Neural cell (in vitro differentiated cells): ENCODE measurements at regions not wholly inside any gene's neighbourhood (a gene's known extent, or its start where the extent isn't known, plus 50 kb on each side); places are given as distances from the start of the nearest gene placed in this dataset.

Source experiments
- H2AFZ ChIP-seq: fragments of 200-600, 300-800 bp; sonication (generic), shearing (Covaris generic); 2 replicates; pipeline ENCODE4 v1.6.0; 2014; ENCODE audit warnings: low read depth, mild to moderate bottlenecking, antibody characterized with exemption, low read length, moderate library complexity
- H3F3A ChIP-seq: fragments of 200-600 bp; shearing (Covaris generic); 2 replicates; pipeline ENCODE4 v1.6.1; 2016; ENCODE audit warnings: mild to moderate bottlenecking, moderate library complexity, mixed read lengths, antibody characterized with exemption, low read length; ENCODE audit not compliant: insufficient read depth, poor library complexity, severe bottlenecking
- H3K27ac ChIP-seq: fragments of 200-600, 300-800 bp; sonication (generic), shearing (Covaris generic); 2 replicates; pipeline ENCODE4 v1.5.1; 2014; ENCODE audit warnings: mild to moderate bottlenecking, low read length, moderate library complexity
- H3K27me3 ChIP-seq: fragments of 300-800, 200-600 bp; sonication (generic), shearing (Covaris generic); 2 replicates; pipeline ENCODE4 v1.6.0; 2014; ENCODE audit warnings: mild to moderate bottlenecking, low read depth, low read length, moderate library complexity; ENCODE audit not compliant: insufficient read depth
- H3K36me3 ChIP-seq: fragments of 300-800, 200-600 bp; sonication (generic), shearing (Covaris generic); 2 replicates; pipeline ENCODE4 v1.5.1; 2014; ENCODE audit warnings: mild to moderate bottlenecking, antibody characterized with exemption, low read length, moderate library complexity; ENCODE audit not compliant: insufficient read depth
- H3K4me2 ChIP-seq: fragments of 300-800, 200-600 bp; sonication (generic), shearing (Covaris generic); 2 replicates; pipeline ENCODE4 v1.6.0; 2014; ENCODE audit warnings: mild to moderate bottlenecking, low read length
- H3K4me3 ChIP-seq: fragments of 300-800, 200-600 bp; sonication (generic), shearing (Covaris generic); 2 replicates; pipeline ENCODE4 v1.5.1; 2014; ENCODE audit warnings: mild to moderate bottlenecking, low read length, moderate library complexity
- H3K79me2 ChIP-seq: fragments of 200-600 bp; shearing (Covaris generic); replicated peaks from 2 replicates; pipeline ENCODE4 v1.6.0; 2014; ENCODE audit warnings: mild to moderate bottlenecking, low read length, moderate library complexity; ENCODE audit not compliant: insufficient read depth
- H3K9ac ChIP-seq: fragments of 300-800, 200-600 bp; sonication (generic), shearing (Covaris generic); 2 replicates; pipeline ENCODE4 v1.6.1; 2016; ENCODE audit warnings: mild to moderate bottlenecking, low read length, mixed read lengths
- H3K9me2 ChIP-seq: fragments of 200-600 bp; shearing (Covaris generic); 2 replicates; pipeline ENCODE4 v1.6.1; 2016; ENCODE audit warnings: mild to moderate bottlenecking, low read length, mixed read lengths; ENCODE audit not compliant: insufficient read depth
- H3K9me3 ChIP-seq: fragments of 200-600, 300-800 bp; sonication (generic), shearing (Covaris generic); 2 replicates; pipeline ENCODE4 v1.6.1; 2016; ENCODE audit warnings: mild to moderate bottlenecking, mixed run types, low read length, moderate library complexity, mixed read lengths
- H4K20me1 ChIP-seq: fragments of 200-600 bp; shearing (Covaris generic); 2 replicates; pipeline ENCODE4 v1.6.1; 2016; ENCODE audit warnings: mild to moderate bottlenecking, mixed run types; ENCODE audit not compliant: insufficient read depth
- EP300 ChIP-seq: fragments of 450-650 bp; conservative IDR thresholded peaks from 2 replicates; pipeline ENCODE4 v1.6.1; 2014; ENCODE audit warnings: antibody characterized with exemption, mild to moderate bottlenecking, moderate library complexity; ENCODE audit not compliant: poor library complexity, severe bottlenecking
- EZH2 ChIP-seq: fragments of 200-600, 300-800 bp; shearing (Covaris generic), sonication (generic); IDR thresholded peaks from 2 replicates; pipeline ENCODE4 v1.6.1; 2014; ENCODE audit warnings: antibody characterized with exemption, low read length, borderline replicate concordance, mild to moderate bottlenecking; ENCODE audit not compliant: insufficient read depth, poor library complexity, severe bottlenecking
- MXI1 ChIP-seq: fragments of 450-650 bp; conservative IDR thresholded peaks from 2 replicates; pipeline ENCODE4 v1.6.1; 2014; ENCODE audit warnings: antibody characterized with exemption, mild to moderate bottlenecking; ENCODE audit not compliant: poor library complexity, severe bottlenecking
- POLR2AphosphoS5 ChIP-seq: IDR thresholded peaks from 2 replicates; pipeline ENCODE4 v1.6.1; 2012
- RAD21 ChIP-seq: fragments of 450-650 bp; conservative IDR thresholded peaks from 2 replicates; pipeline ENCODE4 v1.6.1; 2014; ENCODE audit warnings: antibody characterized with exemption, mild to moderate bottlenecking, moderate library complexity
- REST ChIP-seq: IDR thresholded peaks from 2 replicates; pipeline ENCODE4 v1.6.1; 2012; ENCODE audit warnings: borderline replicate concordance
- SMC3 ChIP-seq: fragments of 450-650 bp; conservative IDR thresholded peaks from 2 replicates; pipeline ENCODE4 v1.6.1; 2014; ENCODE audit warnings: antibody characterized with exemption, mild to moderate bottlenecking, moderate library complexity; ENCODE audit not compliant: poor library complexity
- TAF1 ChIP-seq: IDR thresholded peaks from 2 replicates; pipeline ENCODE4 v1.6.1; 2012; ENCODE audit warnings: low read depth
- TF ChIP-seq, protein P1 (sequence below): fragments of 450-650 bp; IDR thresholded peaks from 2 replicates; pipeline ENCODE4 v1.5.1; 2014; ENCODE audit warnings: antibody characterized with exemption, mild to moderate bottlenecking, moderate library complexity; ENCODE audit not compliant: poor library complexity, severe bottlenecking

GRCh38 chr13:90142251-90142650 is 1205.2 kb upstream of the MIR17HG start:
- no peaks in the 10 kb centered on the region for H4K20me1 ChIP-seq
- no peak for TF ChIP-seq REST
- TF ChIP-seq, protein P1, sequence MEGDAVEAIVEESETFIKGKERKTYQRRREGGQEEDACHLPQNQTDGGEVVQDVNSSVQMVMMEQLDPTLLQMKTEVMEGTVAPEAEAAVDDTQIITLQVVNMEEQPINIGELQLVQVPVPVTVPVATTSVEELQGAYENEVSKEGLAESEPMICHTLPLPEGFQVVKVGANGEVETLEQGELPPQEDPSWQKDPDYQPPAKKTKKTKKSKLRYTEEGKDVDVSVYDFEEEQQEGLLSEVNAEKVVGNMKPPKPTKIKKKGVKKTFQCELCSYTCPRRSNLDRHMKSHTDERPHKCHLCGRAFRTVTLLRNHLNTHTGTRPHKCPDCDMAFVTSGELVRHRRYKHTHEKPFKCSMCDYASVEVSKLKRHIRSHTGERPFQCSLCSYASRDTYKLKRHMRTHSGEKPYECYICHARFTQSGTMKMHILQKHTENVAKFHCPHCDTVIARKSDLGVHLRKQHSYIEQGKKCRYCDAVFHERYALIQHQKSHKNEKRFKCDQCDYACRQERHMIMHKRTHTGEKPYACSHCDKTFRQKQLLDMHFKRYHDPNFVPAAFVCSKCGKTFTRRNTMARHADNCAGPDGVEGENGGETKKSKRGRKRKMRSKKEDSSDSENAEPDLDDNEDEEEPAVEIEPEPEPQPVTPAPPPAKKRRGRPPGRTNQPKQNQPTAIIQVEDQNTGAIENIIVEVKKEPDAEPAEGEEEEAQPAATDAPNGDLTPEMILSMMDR: no peak
- no peak for TF ChIP-seq POLR2AphosphoS5
- TF ChIP-seq SMC3: no peak
- no peak for TF ChIP-seq TAF1
- TF ChIP-seq RAD21: no peak
- no peaks in the 10 kb centered on the region for H3K27me3 ChIP-seq
- no peaks in the 10 kb centered on the region for H3K9me2 ChIP-seq
- no peaks in the 10 kb centered on the region for H3K9me3 ChIP-seq
- H3K79me2 ChIP-seq: no peaks in the 10 kb centered on the region
- H2AFZ ChIP-seq: no peak overlapping the region
- no peak overlapping the region for H3K27ac ChIP-seq
- no peak overlapping the region for H3K4me3 ChIP-seq
- H3F3A ChIP-seq: no peaks in the 10 kb centered on the region
- H3K36me3 ChIP-seq: no peaks in the 10 kb centered on the region
- no peak overlapping the region for H3K9ac ChIP-seq
- no peak overlapping the region for H3K4me2 ChIP-seq

- no peaks in the 10 kb centered on the region for H3F3A ChIP-seq
- H2AFZ ChIP-seq: no peak overlapping the region
- no peak overlapping the region for H3K27ac ChIP-seq
- H3K9me2 ChIP-seq: no peaks in the 10 kb centered on the region
- no peaks in the 10 kb centered on the region for H3K9me3 ChIP-seq
- no peaks in the 10 kb centered on the region for H3K36me3 ChIP-seq
- no peaks in the 10 kb centered on the region for H4K20me1 ChIP-seq
- no peak overlapping the region for H3K9ac ChIP-seq
- H3K27me3 ChIP-seq: no peaks in the 10 kb centered on the region
- H3K4me2 ChIP-seq: no peak overlapping the region
- no peak overlapping the region for H3K4me3 ChIP-seq
- no peaks in the 10 kb centered on the region for H3K79me2 ChIP-seq
- TF ChIP-seq REST (no peak), SMC3 (no peak), TAF1 (no peak), POLR2AphosphoS5 (no peak), RAD21 (no peak), EZH2 (no peak), MXI1 (no peak), EP300 (no peak)
- TF ChIP-seq, protein P1: no peak
These were observed 1193.1 kb upstream of the MIR17HG start for GRCh38 chr13:90154311-90154960.
